HG03520 (cell line): ENCODE measurements at regions not wholly inside any gene's neighbourhood (a gene's known extent, or its start where the extent isn't known, plus 50 kb on each side); places are given as distances from the start of the nearest gene placed in this dataset.
"Not testable (repeated sequence)": the region's sequence is repeated elsewhere in the genome, so short reads cannot be mapped to it uniquely, and the experiment has no call there.

Experiments used
- ATAC-seq: cut with Tn5 transposase; IDR thresholded peaks from one replicate; pipeline ENCODE4 v1.9.1; 2021; ENCODE audit warnings: mild to moderate bottlenecking, moderate library complexity; ENCODE audit not compliant: unreplicated experiment

DNA sequence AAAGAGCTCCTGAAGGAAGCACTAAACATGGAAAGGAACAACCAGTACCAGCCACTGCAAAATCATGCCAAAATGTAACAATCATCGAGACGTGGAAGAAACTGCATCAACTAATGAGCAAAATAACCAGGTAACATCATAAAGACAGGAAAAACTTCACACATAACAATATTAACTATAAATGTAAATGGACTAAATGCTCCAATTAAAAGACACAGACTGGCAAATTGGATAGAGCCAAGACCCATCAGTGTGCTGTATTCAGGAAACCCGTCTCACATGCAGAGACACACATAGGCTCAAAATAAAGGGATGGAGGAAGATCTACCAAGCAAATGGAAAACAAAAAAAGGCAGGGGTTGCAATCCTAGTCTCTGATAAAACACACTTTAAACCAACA is 83.9 kb upstream of the TSLP start:
- not testable (repeated sequence) for ATAC-seq

GRCh38 chr5:110996742-110997141 is 74.8 kb upstream of the TSLP start:
- no peak for ATAC-seq

- ATAC-seq: no peak
Measured at GRCh38 chr5:111002036-111002435, 69.5 kb upstream of the TSLP start.

DNA sequence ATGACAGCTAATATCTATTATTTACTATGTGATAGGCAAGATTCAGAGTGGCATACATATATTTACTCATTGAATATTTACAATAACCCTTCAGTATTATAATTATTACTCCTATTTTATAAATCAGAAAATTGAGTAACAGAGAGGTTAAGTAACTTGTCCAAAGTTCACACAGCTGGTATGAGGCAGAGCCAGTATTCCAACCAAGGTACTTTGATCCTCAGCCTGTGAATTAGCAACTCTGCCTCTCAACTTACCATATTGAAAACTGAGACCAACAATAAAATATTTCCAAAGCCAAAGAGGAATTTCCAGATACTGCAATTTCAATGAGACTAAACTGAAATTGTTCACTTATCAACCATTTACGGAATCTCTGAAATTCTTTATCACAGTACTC is 67.9 kb upstream of the TSLP start:
- ATAC-seq: no peak

- no peak for ATAC-seq
Measured at GRCh38 chr5:111004291-111004690, 67.2 kb upstream of the TSLP start.

GRCh38 chr5:111010783-111011182 is 60.7 kb upstream of the TSLP start:
- no peak for ATAC-seq

- ATAC-seq: no peak
Measured at GRCh38 chr5:111013011-111013410, 58.5 kb upstream of the TSLP start.

DNA sequence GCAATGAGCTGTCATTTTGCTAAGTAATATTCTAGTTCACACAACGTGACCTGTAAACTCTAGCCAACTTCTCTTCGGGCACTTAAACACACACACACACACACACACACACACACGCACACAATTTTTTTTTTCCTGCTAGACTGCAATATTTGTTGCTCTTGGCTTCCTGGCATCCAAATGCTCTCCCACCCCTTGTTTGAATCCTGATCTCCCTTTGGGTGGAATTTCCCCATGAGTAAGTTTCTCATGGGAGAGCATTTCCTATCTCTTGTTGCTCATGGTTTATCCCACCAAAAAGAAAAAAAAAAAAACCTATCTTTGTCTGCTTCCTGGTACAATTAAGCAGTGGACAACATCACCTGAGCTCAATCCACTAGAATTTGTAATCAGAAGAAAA is 54.7 kb upstream of the TSLP start:
- no peak for ATAC-seq

- no peak for ATAC-seq
Measured at GRCh38 chr5:111017731-111018130, 53.8 kb upstream of the TSLP start.
